Mesenchymal stem cell (in vitro differentiated cells and primary cell): ENCODE measurements at regions not wholly inside any gene's neighbourhood (a gene's known extent, or its start where the extent isn't known, plus 50 kb on each side); places are given as distances from the start of the nearest gene placed in this dataset.

Experiments used
- DNase-seq: peaks from one replicate; pipeline ENCODE4 v3.0.0-alpha.2; 2013
- H2AFZ ChIP-seq: one replicate; pipeline ENCODE4 v1.6.1; 2013; ENCODE audit warnings: low read depth, mild to moderate bottlenecking, control low read depth, inconsistent platforms, low read length, moderate library complexity
- H2AK5ac ChIP-seq: 2 replicates; pipeline ENCODE4 v1.6.1; 2013; ENCODE audit warnings: low read length, moderate library complexity, mild to moderate bottlenecking, inconsistent platforms; ENCODE audit not compliant: severe bottlenecking
- H2BK120ac ChIP-seq: one replicate; pipeline ENCODE4 v1.6.1; 2013; ENCODE audit warnings: low read depth, mild to moderate bottlenecking, inconsistent platforms, low read length, moderate library complexity
- H2BK12ac ChIP-seq, 2 experiments: one replicate each; pipeline ENCODE4 v1.6.1; 2013; ENCODE audit warnings: inconsistent platforms in 2 of 2, low read length in 2 of 2, mild to moderate bottlenecking in 2 of 2, moderate library complexity in 2 of 2, control low read depth in 1 of 2
- H2BK15ac ChIP-seq: one replicate; pipeline ENCODE4 v1.6.1; 2013; ENCODE audit warnings: mild to moderate bottlenecking, low read depth, inconsistent platforms; ENCODE audit not compliant: poor library complexity, severe bottlenecking
- H2BK5ac ChIP-seq: 2 replicates; pipeline ENCODE4 v1.6.1; 2013; ENCODE audit warnings: low read depth, mild to moderate bottlenecking, low read length, control low read depth, inconsistent platforms; ENCODE audit not compliant: poor library complexity, severe bottlenecking
- H3K14ac ChIP-seq, 2 experiments: one replicate each; pipeline ENCODE4 v1.6.1; 2013; ENCODE audit warnings: inconsistent platforms in 2 of 2, low read length in 2 of 2, control low read depth in 1 of 2, mild to moderate bottlenecking in 1 of 2, moderate library complexity in 1 of 2
- H3K18ac ChIP-seq, 2 experiments: one replicate each; pipeline ENCODE4 v1.6.1; 2013; ENCODE audit warnings: inconsistent platforms in 2 of 2, low read length in 2 of 2, control low read depth in 1 of 2, low read depth in 1 of 2, mild to moderate bottlenecking in 1 of 2
- H3K23ac ChIP-seq, 2 experiments: one replicate each; pipeline ENCODE4 v1.6.1; 2013; ENCODE audit warnings: inconsistent platforms in 2 of 2, low read length in 2 of 2, mild to moderate bottlenecking in 2 of 2, moderate library complexity in 2 of 2, control low read depth in 1 of 2
- H3K27ac ChIP-seq: 2 replicates; pipeline ENCODE4 v1.5.1; 2013; ENCODE audit warnings: mild to moderate bottlenecking, moderate library complexity, low read length, control low read depth, inconsistent platforms; ENCODE audit not compliant: poor library complexity, severe bottlenecking
- H3K27me3 ChIP-seq, 2 experiments: 2 replicates each; pipeline versions ENCODE4 v1.6.1 to v1.7.0; 2013; ENCODE audit warnings: low read length in 2 of 2, mild to moderate bottlenecking in 2 of 2, moderate library complexity in 2 of 2, control low read depth in 1 of 2, inconsistent platforms in 1 of 2; ENCODE audit not compliant: control insufficient read depth in 1 of 2, insufficient read depth in 1 of 2
- H3K36me3 ChIP-seq, 2 experiments: 2 replicates each; pipeline versions ENCODE4 v1.6.1 to v1.7.0; 2013; ENCODE audit warnings: low read length in 2 of 2, control low read depth in 1 of 2, inconsistent platforms in 1 of 2, low read depth in 1 of 2, mild to moderate bottlenecking in 1 of 2; ENCODE audit not compliant: insufficient read depth in 2 of 2, control insufficient read depth in 1 of 2
- H3K4ac ChIP-seq, 2 experiments: one replicate each; pipeline ENCODE4 v1.6.1; 2013; ENCODE audit warnings: inconsistent platforms in 2 of 2, low read length in 2 of 2, mild to moderate bottlenecking in 2 of 2, moderate library complexity in 2 of 2, control low read depth in 1 of 2, low read depth in 1 of 2
- H3K4me1 ChIP-seq: 2 replicates; pipeline ENCODE4 v1.6.1; 2013; ENCODE audit warnings: low read depth, low read length, control low read depth; ENCODE audit not compliant: control insufficient read depth, insufficient read depth
- H3K4me2 ChIP-seq: 2 replicates; pipeline ENCODE4 v1.6.1; 2013; ENCODE audit warnings: low read length, mild to moderate bottlenecking, inconsistent platforms; ENCODE audit not compliant: poor library complexity, severe bottlenecking
- H3K4me3 ChIP-seq, 2 experiments: 2 replicates each; pipeline versions ENCODE4 v1.5.1 to v1.7.0; 2013; ENCODE audit warnings: low read length in 2 of 2, mild to moderate bottlenecking in 2 of 2, control low read depth in 1 of 2, low read depth in 1 of 2; ENCODE audit not compliant: insufficient read depth in 1 of 2
- H3K79me1 ChIP-seq: replicated peaks from 2 replicates; pipeline ENCODE4 v1.6.1; 2013; ENCODE audit warnings: mild to moderate bottlenecking, control low read depth, low read length, inconsistent platforms; ENCODE audit not compliant: poor library complexity, severe bottlenecking
- H3K9ac ChIP-seq: 2 replicates; pipeline ENCODE4 v1.7.0; 2013; ENCODE audit warnings: mild to moderate bottlenecking, low read length, moderate library complexity
- H3K9me3 ChIP-seq: 2 replicates; pipeline ENCODE4 v1.7.0; 2013; ENCODE audit warnings: mild to moderate bottlenecking, low read length; ENCODE audit not compliant: control insufficient read depth
- H4K8ac ChIP-seq: one replicate; pipeline ENCODE4 v1.6.1; 2013; ENCODE audit warnings: inconsistent platforms, mild to moderate bottlenecking, low read length, moderate library complexity
- H4K91ac ChIP-seq: one replicate; pipeline ENCODE4 v1.6.1; 2013; ENCODE audit warnings: mild to moderate bottlenecking, low read length, inconsistent platforms
- WGBS: methylation state at CpG from one replicate; pipeline ENCODE4 v1.1.7; 2013; ENCODE audit warnings: mixed read lengths; 5-methylcytosine and 5-hydroxymethylcytosine counted together

GRCh38 chr11:112806876-112807275 lies 154.3 kb upstream of the NCAM1 start:
- no peak overlapping the region for H4K8ac ChIP-seq
- no peak overlapping the region for H2BK5ac ChIP-seq
- H2AFZ ChIP-seq = no peak overlapping the region
- DNase-seq = no peak
- H3K4me2 ChIP-seq = no peak overlapping the region
- no peak overlapping the region for H2BK15ac ChIP-seq
- no peaks in the 10 kb centered on the region for H3K36me3 ChIP-seq
- no peak overlapping the region for H3K23ac ChIP-seq
- H3K27ac ChIP-seq = no peak overlapping the region
- no peak overlapping the region for H2BK12ac ChIP-seq
- H3K14ac ChIP-seq = no peak overlapping the region
- no peaks in the 10 kb centered on the region for H3K4me1 ChIP-seq
- WGBS = 7% methylated on average over 3 of the region's 3 CpGs
- H3K4ac ChIP-seq = no peak overlapping the region
- peaks cover 5% of the 10 kb centered on the region for H3K9me3 ChIP-seq
- H3K79me1 ChIP-seq = no peaks in the 10 kb centered on the region
- H2AK5ac ChIP-seq = no peak overlapping the region
- no peak overlapping the region for H3K18ac ChIP-seq
- H3K4me3 ChIP-seq = no peak overlapping the region
- H2BK120ac ChIP-seq = no peak overlapping the region
- no peak overlapping the region for H3K9ac ChIP-seq
- no peak overlapping the region for H4K91ac ChIP-seq
- peaks cover 0 to 28% of the 10 kb centered on the region in 2 experiments for H3K27me3 ChIP-seq

- no peak overlapping the region for H3K4me2 ChIP-seq
- no peak overlapping the region for H2AK5ac ChIP-seq
- H2AFZ ChIP-seq = no peak overlapping the region
- H3K14ac ChIP-seq = no peak overlapping the region
- H3K9me3 ChIP-seq = peaks cover 14% of the 10 kb centered on the region
- H3K4me1 ChIP-seq = no peaks in the 10 kb centered on the region
- H3K36me3 ChIP-seq = no peaks in the 10 kb centered on the region
- H3K27me3 ChIP-seq = peaks cover 0 to 29% of the 10 kb centered on the region in 2 experiments
- H4K8ac ChIP-seq = no peak overlapping the region
- no peak for DNase-seq
- no peak overlapping the region for H3K23ac ChIP-seq
- H2BK120ac ChIP-seq = no peak overlapping the region
- no peak overlapping the region for H4K91ac ChIP-seq
- no peak overlapping the region for H3K4me3 ChIP-seq
- no peak overlapping the region for H2BK12ac ChIP-seq
- H2BK5ac ChIP-seq = no peak overlapping the region
- no peak overlapping the region for H3K9ac ChIP-seq
- no peak overlapping the region for H3K18ac ChIP-seq
- no peak overlapping the region for H2BK15ac ChIP-seq
- H3K27ac ChIP-seq = no peak overlapping the region
- H3K4ac ChIP-seq = no peak overlapping the region
- H3K79me1 ChIP-seq = no peaks in the 10 kb centered on the region
- WGBS = 56% methylated on average over 2 of the region's 2 CpGs
These were observed 151.8 kb upstream of the NCAM1 start for GRCh38 chr11:112809429-112809828.

GRCh38 chr11:112810951-112811350 lies 150.3 kb upstream of the NCAM1 start:
- Histone ChIP-seq H3K36me3 (no peaks in the 10 kb centered on the region), H2AK5ac (no peak overlapping the region), H3K4me2 (no peak overlapping the region), H3K4ac (no peak overlapping the region), H2BK5ac (no peak overlapping the region), H3K4me3 (no peak overlapping the region), H3K9ac (no peak overlapping the region), H3K4me1 (no peaks in the 10 kb centered on the region), H2BK15ac (no peak overlapping the region), H4K8ac (no peak overlapping the region), H3K23ac (no peak overlapping the region), H3K79me1 (no peaks in the 10 kb centered on the region), H2AFZ (no peak overlapping the region), H2BK12ac (no peak overlapping the region), H3K27ac (no peak overlapping the region), H2BK120ac (no peak overlapping the region), H3K14ac (no peak overlapping the region), H3K9me3 (peaks cover 14% of the 10 kb centered on the region), H4K91ac (no peak overlapping the region), H3K27me3 (peaks cover 0 to 20% of the 10 kb centered on the region in 2 experiments), H3K18ac (no peak overlapping the region)
- WGBS = 66% methylated on average over 2 of the region's 2 CpGs
- DNase-seq = no peak

- Histone ChIP-seq H3K4me2 (no peak overlapping the region), H2BK120ac (no peak overlapping the region), H3K79me1 (no peaks in the 10 kb centered on the region), H3K36me3 (no peaks in the 10 kb centered on the region), H2AFZ (no peak overlapping the region), H2BK5ac (no peak overlapping the region), H3K4ac (no peak overlapping the region), H3K18ac (no peak overlapping the region), H2BK12ac (no peak overlapping the region), H3K4me1 (no peaks in the 10 kb centered on the region), H2AK5ac (no peak overlapping the region), H4K91ac (no peak overlapping the region), H3K9ac (no peak overlapping the region), H3K23ac (no peak overlapping the region), H3K9me3 (peaks cover 14% of the 10 kb centered on the region), H2BK15ac (no peak overlapping the region), H4K8ac (no peak overlapping the region), H3K27ac (no peak overlapping the region), H3K4me3 (no peak overlapping the region), H3K27me3 (peaks cover 0 to 12% of the 10 kb centered on the region in 2 experiments), H3K14ac (no peak overlapping the region)
- 72% methylated on average over 3 of the region's 4 CpGs for WGBS
- no peak for DNase-seq
These were observed 149.4 kb upstream of the NCAM1 start for GRCh38 chr11:112811783-112812182.
